GM23338 (cell line): ENCODE measurements at regions not wholly inside any gene's neighbourhood (a gene's known extent, or its start where the extent isn't known, plus 50 kb on each side); places are given as distances from the start of the nearest gene placed in this dataset.

Experiments
- CREB1 ChIP-seq: fragments of 250-450 bp; sonication (Bioruptor Pico); IDR thresholded peaks from 2 replicates; pipeline ENCODE4 v1.5.0; 2020; ENCODE audit warnings: low read depth, mild to moderate bottlenecking, moderate library complexity
- EZH2 ChIP-seq: fragments of 200-600 bp; sonication (generic); IDR thresholded peaks from one replicate; pipeline ENCODE4 v1.8.0; 2017; ENCODE audit warnings: antibody characterized with exemption, mild to moderate bottlenecking, low read depth; ENCODE audit not compliant: unreplicated experiment
- EZH2phosphoT487 ChIP-seq: fragments of 200-600 bp; sonication (generic); IDR thresholded peaks from one replicate; pipeline ENCODE4 v1.8.1; 2018; ENCODE audit warnings: antibody characterized with exemption; ENCODE audit not compliant: unreplicated experiment
- JUNB ChIP-seq: IDR thresholded peaks from one replicate; pipeline ENCODE4 v1.6.1; 2016; ENCODE audit warnings: antibody characterized with exemption; ENCODE audit not compliant: unreplicated experiment
- NANOG ChIP-seq: IDR thresholded peaks from 2 replicates; pipeline ENCODE4 v1.6.1; 2016; ENCODE audit warnings: antibody characterized with exemption, borderline replicate concordance
- POLR2AphosphoS5 ChIP-seq: IDR thresholded peaks from 2 replicates; pipeline ENCODE4 v1.6.1; 2016; ENCODE audit warnings: antibody characterized with exemption, low read depth
- STAT1 ChIP-seq: IDR thresholded peaks from one replicate; pipeline ENCODE4 v1.6.1; 2016; ENCODE audit warnings: antibody characterized with exemption; ENCODE audit not compliant: unreplicated experiment
- ZNF114 ChIP-seq: fragments of 250-450 bp; sonication (Bioruptor Pico); IDR thresholded peaks from 2 replicates; pipeline ENCODE4 v1.5.0; 2020; ENCODE audit warnings: mild to moderate bottlenecking, moderate library complexity
- ZNF331 ChIP-seq: fragments of 250-450 bp; sonication (Bioruptor Pico); IDR thresholded peaks from 2 replicates; pipeline ENCODE4 v1.5.0; 2020; ENCODE audit warnings: low read depth, mild to moderate bottlenecking, moderate library complexity
- TF ChIP-seq, protein P1 (sequence below), 2 experiments: fragments of 200-600 bp in 1 of 2; sonication (generic) in 1 of 2; conservative IDR thresholded peaks; 2 replicates each; pipeline versions ENCODE4 v1.5.1 to v1.6.1; 2016 to 2017; ENCODE audit warnings: antibody characterized with exemption in 2 of 2, low read depth in 2 of 2, mild to moderate bottlenecking in 2 of 2, moderate library complexity in 1 of 2
- TF ChIP-seq, protein P2 (sequence below): IDR thresholded peaks from one replicate; pipeline ENCODE4 v1.6.1; 2018; ENCODE audit warnings: antibody characterized with exemption; ENCODE audit not compliant: unreplicated experiment
- TF ChIP-seq, protein P3 (sequence below): fragments of 250-450 bp; sonication (Bioruptor Pico); IDR thresholded peaks from 2 replicates; pipeline ENCODE4 v1.5.0; 2020; ENCODE audit warnings: mild to moderate bottlenecking, moderate library complexity

DNA sequence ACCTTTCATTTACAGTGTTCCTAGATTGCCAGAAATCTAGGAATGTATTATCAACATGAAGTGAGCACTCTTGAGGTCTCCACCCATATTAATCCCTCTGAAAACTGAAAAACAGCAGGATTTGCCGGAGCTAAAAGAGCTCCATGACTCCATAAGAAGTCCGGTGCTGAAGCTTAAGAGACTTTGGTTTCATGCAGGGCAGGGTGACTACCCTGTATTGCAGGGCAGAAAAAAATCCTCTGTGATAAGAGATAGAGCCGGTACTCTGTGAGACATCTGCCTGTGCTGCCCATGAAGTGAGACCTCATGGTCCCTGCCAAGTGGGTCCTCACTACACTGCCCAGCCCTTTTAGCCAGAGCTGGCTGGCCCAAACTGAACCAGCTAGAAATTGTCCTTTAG is 127.2 kb upstream of the NPY2R start:
- TF ChIP-seq, protein P1, sequence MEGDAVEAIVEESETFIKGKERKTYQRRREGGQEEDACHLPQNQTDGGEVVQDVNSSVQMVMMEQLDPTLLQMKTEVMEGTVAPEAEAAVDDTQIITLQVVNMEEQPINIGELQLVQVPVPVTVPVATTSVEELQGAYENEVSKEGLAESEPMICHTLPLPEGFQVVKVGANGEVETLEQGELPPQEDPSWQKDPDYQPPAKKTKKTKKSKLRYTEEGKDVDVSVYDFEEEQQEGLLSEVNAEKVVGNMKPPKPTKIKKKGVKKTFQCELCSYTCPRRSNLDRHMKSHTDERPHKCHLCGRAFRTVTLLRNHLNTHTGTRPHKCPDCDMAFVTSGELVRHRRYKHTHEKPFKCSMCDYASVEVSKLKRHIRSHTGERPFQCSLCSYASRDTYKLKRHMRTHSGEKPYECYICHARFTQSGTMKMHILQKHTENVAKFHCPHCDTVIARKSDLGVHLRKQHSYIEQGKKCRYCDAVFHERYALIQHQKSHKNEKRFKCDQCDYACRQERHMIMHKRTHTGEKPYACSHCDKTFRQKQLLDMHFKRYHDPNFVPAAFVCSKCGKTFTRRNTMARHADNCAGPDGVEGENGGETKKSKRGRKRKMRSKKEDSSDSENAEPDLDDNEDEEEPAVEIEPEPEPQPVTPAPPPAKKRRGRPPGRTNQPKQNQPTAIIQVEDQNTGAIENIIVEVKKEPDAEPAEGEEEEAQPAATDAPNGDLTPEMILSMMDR (conservative IDR thresholded peaks at IDR 0.05; ENCODE audit: low read depth in 2 of 2), result no peak
- TF ChIP-seq EZH2 (no peak), EZH2phosphoT487 (no peak), POLR2AphosphoS5 (no peak), JUNB (no peak), ZNF114 (no peak), CREB1 (CRISPR knock-in tag) (no peak), STAT1 (no peak), NANOG (no peak), ZNF331 (CRISPR knock-in tag) (no peak)
- TF ChIP-seq, protein P2, sequence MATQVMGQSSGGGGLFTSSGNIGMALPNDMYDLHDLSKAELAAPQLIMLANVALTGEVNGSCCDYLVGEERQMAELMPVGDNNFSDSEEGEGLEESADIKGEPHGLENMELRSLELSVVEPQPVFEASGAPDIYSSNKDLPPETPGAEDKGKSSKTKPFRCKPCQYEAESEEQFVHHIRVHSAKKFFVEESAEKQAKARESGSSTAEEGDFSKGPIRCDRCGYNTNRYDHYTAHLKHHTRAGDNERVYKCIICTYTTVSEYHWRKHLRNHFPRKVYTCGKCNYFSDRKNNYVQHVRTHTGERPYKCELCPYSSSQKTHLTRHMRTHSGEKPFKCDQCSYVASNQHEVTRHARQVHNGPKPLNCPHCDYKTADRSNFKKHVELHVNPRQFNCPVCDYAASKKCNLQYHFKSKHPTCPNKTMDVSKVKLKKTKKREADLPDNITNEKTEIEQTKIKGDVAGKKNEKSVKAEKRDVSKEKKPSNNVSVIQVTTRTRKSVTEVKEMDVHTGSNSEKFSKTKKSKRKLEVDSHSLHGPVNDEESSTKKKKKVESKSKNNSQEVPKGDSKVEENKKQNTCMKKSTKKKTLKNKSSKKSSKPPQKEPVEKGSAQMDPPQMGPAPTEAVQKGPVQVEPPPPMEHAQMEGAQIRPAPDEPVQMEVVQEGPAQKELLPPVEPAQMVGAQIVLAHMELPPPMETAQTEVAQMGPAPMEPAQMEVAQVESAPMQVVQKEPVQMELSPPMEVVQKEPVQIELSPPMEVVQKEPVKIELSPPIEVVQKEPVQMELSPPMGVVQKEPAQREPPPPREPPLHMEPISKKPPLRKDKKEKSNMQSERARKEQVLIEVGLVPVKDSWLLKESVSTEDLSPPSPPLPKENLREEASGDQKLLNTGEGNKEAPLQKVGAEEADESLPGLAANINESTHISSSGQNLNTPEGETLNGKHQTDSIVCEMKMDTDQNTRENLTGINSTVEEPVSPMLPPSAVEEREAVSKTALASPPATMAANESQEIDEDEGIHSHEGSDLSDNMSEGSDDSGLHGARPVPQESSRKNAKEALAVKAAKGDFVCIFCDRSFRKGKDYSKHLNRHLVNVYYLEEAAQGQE, result no peak
- TF ChIP-seq, protein P3, sequence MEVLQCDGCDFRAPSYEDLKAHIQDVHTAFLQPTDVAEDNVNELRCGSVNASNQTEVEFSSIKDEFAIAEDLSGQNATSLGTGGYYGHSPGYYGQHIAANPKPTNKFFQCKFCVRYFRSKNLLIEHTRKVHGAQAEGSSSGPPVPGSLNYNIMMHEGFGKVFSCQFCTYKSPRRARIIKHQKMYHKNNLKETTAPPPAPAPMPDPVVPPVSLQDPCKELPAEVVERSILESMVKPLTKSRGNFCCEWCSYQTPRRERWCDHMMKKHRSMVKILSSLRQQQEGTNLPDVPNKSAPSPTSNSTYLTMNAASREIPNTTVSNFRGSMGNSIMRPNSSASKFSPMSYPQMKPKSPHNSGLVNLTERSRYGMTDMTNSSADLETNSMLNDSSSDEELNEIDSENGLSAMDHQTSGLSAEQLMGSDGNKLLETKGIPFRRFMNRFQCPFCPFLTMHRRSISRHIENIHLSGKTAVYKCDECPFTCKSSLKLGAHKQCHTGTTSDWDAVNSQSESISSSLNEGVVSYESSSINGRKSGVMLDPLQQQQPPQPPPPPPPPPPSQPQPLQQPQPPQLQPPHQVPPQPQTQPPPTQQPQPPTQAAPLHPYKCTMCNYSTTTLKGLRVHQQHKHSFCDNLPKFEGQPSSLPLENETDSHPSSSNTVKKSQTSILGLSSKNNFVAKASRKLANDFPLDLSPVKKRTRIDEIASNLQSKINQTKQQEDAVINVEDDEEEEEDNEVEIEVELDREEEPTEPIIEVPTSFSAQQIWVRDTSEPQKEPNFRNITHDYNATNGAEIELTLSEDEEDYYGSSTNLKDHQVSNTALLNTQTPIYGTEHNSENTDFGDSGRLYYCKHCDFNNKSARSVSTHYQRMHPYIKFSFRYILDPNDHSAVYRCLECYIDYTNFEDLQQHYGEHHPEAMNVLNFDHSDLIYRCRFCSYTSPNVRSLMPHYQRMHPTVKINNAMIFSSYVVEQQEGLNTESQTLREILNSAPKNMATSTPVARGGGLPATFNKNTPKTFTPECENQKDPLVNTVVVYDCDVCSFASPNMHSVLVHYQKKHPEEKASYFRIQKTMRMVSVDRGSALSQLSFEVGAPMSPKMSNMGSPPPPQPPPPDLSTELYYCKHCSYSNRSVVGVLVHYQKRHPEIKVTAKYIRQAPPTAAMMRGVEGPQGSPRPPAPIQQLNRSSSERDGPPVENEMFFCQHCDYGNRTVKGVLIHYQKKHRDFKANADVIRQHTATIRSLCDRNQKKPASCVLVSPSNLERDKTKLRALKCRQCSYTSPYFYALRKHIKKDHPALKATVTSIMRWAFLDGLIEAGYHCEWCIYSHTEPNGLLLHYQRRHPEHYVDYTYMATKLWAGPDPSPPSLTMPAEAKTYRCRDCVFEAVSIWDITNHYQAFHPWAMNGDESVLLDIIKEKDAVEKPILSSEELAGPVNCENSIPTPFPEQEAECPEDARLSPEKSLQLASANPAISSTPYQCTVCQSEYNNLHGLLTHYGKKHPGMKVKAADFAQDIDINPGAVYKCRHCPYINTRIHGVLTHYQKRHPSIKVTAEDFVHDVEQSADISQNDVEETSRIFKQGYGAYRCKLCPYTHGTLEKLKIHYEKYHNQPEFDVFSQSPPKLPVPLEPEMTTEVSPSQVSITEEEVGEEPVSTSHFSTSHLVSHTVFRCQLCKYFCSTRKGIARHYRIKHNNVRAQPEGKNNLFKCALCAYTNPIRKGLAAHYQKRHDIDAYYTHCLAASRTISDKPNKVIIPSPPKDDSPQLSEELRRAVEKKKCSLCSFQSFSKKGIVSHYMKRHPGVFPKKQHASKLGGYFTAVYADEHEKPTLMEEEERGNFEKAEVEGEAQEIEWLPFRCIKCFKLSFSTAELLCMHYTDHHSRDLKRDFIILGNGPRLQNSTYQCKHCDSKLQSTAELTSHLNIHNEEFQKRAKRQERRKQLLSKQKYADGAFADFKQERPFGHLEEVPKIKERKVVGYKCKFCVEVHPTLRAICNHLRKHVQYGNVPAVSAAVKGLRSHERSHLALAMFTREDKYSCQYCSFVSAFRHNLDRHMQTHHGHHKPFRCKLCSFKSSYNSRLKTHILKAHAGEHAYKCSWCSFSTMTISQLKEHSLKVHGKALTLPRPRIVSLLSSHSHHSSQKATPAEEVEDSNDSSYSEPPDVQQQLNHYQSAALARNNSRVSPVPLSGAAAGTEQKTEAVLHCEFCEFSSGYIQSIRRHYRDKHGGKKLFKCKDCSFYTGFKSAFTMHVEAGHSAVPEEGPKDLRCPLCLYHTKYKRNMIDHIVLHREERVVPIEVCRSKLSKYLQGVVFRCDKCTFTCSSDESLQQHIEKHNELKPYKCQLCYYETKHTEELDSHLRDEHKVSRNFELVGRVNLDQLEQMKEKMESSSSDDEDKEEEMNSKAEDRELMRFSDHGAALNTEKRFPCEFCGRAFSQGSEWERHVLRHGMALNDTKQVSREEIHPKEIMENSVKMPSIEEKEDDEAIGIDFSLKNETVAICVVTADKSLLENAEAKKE (CRISPR knock-in tag), result no peak
